HG02763 (cell line): ENCODE measurements at regions not wholly inside any gene's neighbourhood (a gene's known extent, or its start where the extent isn't known, plus 50 kb on each side); places are given as distances from the start of the nearest gene placed in this dataset.

Experiments used
- ATAC-seq: cut with Tn5 transposase; IDR thresholded peaks from one replicate; pipeline ENCODE4 v1.9.1; 2021; ENCODE audit warnings: mild to moderate bottlenecking, moderate library complexity; ENCODE audit not compliant: unreplicated experiment

DNA sequence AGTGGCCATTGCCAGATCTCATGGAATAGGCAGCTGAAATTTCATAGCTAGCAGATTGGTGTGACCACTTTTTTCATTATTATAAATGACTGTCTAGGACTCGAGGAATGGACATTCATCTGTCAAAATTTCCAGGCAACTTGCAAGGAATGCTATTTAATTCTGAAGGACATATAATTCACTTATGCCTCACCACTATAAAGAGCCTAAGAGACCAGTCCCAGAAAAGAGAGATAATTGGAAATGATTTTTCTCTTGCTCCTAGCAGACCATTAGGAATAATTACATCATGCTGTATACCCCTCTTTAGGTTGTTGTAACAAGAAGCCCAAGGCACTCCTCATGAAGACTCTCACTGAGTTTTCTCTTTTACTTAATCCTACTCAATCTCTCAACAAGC lies 557.4 kb upstream of the RAB6C start:
- ATAC-seq: no peak

DNA sequence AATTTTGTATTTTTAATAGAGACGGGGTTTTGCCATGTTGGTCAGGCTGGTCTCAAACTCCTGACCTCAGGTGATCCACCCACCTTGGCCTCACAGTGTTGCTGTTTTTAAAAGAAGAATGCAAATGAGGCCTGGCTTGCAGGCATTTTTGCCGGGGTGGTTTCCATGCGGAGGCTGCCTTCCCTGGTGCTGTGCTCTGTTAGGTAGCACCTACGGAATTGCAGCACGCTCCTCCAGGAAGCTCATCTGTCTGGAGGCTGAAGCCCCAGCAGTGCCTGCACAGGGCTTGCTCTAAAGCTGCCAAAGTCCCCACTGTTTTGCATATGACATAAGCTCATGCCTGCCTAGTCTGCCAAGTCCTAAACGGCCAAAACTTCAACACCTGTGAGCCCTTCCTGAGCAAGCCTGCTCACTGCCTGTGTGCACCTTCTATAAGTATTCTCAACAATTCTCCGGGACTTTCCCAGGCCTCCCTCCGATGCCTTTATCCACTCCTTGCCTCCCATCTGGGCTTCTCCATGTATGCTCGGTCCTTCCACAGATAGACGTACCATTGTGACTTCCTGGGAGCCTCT lies 551.3 kb upstream of the RAB6C start:
- ATAC-seq: no peak

DNA sequence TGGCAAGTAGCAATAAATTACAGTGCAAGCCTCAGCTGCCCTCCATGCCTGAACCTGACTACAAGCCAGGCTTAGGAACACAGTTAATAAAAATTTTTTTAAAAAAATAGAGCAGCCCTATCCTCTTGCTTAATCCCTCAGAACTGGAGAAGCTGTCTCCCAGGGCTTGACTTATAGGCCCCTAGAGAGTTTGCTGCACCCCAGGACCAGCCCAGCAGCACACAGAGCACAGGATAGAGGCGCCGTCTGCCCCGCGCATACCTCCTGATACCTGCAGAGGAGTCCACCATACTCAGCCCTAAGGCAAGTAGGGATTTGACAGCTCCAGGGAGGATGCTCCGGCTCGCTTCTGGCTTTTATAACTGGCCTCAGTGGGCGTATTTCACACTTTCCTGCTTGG lies 548.6 kb upstream of the RAB6C start:
- no peak for ATAC-seq

DNA sequence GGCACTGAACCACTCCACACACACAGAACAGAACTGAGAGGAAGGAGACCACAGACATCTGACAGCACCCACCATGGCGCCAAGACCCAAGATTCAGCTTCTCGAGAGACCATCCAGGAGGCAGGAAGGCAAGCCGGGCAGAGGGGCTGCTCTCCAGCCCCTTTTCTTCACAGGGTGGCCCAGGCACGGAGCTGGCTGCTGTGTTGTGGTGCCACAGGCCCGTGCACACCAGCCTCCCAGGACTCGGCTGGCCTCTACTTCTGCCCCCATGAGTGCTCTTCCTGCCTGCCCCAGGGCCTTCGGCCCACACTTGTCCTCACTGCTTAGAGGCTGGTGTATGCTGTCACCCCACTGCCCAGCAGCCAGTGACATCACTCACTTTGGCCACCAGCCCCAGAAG lies 547.6 kb upstream of the RAB6C start:
- ATAC-seq: no peak

DNA sequence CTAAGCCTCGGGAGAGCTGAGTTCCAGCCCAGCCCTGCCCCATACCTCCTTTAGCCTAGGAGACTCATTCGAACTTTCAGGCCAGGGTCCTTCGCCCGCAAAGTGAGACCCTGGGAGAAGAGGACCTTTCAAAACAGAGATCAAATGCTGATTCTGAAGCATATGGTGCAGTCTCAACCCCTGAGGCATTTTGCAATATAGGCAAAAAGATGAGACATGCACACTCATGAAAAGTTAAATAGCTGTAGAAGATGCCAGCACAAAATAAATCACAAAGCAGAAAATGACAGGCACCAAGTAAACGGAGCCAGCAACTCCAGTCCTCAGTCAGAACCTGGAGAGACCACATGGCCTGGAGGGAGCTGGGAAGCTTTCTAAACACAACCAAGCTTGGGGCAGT lies 542.7 kb upstream of the RAB6C start:
- no peak for ATAC-seq

DNA sequence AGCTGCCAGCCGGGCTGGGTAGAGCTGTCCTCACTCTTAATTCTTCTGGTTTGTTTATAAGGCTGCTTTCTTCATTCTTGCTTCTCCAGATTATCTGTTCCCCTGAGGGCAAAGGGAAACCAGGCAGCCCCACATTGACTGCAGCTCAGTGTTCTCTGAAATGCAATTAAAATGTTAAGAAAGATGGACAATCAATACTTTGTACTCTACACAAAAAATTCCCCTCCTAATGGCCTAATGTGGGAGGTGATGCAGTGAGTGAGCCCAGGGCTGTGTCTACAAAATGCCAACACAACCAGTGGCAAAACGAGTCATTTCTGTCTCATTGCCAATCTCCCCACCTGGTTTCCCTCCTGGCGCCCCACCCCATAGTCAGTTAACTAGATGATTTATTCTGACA lies 541.7 kb upstream of the RAB6C start:
- ATAC-seq: no peak

DNA sequence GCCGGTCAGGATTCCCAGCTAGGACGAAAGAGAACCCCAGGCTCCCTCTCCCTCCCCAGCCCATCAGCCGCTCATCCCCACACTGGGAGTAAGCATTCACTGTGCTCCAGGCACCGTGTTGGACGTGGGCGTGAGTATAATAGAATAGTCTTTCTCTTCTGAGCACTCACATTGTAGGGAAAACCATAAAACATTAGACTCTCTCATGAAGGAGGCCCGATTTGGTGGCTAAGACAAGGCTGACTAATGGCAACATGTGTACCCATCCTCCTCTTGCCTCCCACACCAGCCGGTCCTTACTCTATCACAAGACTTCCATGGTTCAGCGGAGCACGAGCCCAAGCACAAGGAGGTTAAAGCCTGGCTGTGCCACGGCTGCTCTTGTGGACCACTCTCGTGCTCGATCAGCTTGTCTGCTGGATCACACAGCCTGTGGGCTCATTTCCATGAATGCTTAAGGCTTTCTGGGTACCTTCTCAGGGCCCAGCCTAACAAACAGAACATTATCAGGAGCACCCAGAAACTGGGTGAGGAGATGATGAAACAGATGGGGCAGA lies 540.9 kb upstream of the RAB6C start:
- no peak for ATAC-seq

DNA sequence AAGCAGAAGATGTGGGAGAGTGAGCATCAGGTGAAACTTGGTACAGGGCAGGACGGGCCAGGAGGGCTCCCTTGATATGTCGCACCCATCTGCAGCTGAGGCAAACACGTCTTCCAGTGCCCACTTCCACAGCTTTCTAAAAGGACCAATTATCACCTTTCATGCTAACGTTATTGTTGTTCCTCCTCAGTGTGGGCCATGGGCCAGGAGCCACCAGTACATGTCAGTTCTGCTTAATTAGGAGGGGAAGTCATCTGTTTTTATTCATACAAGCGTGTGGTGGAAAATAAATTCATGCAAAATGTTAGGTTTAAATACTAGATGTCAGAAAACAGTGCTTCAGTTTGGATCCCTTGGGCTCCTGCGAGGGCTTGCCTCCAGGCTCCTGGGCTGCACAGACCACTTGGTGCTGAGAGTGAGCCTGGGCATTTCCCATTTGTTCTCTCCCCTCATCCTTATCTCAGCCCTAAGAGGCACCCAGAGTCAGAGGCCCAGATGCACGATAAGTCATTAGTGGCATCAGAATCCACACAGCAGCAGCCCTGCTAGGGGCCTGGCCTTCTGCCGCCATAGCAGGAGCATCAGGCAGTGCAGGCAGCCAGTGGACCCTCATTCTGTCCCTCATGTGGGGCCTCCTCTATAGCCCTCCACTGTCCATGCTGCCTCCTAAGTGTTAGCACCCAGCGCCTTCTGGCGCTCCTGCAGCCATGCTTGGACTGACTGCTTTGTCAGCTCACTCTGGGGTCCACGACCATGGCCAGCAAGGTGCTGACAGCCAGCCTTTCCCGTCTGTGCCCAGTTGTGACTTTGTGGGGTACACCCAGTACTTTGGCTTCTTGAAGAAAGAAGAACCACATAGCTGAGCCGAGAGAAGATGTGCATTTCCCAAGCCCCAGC lies 539.8 kb upstream of the RAB6C start:
- ATAC-seq: no peak

DNA sequence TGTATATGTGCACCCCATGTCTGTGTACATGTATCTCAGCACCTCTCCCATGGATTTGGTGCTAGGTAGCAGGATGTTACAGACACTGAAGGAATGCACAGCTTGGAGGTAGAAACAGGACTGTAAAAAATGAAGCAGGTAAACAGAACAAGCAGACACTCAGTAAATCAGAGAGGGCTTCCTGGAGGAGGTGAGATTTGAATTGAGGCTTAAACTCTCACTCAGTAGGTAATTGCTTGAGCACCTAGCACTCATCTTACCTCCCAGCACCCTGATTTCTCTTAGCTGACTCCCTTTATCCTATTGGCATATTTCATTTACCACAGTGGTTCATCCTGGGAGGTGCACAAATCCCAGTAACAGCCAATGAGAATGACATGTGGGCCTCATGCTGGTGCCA lies 537.9 kb upstream of the RAB6C start:
- ATAC-seq: no peak

DNA sequence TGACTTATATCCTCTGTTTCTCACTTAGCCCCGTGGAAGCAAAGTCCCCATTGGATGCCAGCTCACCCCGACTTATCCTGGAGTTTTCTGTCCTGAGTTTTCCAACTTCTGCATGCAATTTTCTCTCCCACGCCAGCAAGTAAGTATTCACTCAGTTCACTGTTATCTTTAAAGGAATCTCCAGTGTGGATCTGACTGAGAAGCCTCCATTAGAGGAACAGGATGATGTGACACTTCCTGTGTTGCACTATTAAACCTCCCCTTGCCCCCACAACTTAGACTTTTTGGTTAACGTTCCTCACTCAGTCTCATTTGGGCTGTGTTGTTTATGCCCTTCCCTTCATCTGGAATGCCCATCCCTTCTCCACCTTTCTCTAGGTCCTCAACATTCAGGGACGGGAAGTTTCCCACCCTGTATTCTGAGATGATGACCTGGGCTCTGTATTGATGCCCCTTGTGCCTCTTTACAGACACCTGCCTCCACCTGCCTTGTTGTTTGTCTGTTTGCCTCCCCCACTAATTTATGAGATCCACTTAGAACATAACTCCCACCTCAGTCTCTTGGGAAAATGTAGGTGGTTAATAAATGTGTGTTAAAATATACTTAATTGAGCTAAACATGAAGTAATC lies 536.1 kb upstream of the RAB6C start:
- no peak for ATAC-seq

DNA sequence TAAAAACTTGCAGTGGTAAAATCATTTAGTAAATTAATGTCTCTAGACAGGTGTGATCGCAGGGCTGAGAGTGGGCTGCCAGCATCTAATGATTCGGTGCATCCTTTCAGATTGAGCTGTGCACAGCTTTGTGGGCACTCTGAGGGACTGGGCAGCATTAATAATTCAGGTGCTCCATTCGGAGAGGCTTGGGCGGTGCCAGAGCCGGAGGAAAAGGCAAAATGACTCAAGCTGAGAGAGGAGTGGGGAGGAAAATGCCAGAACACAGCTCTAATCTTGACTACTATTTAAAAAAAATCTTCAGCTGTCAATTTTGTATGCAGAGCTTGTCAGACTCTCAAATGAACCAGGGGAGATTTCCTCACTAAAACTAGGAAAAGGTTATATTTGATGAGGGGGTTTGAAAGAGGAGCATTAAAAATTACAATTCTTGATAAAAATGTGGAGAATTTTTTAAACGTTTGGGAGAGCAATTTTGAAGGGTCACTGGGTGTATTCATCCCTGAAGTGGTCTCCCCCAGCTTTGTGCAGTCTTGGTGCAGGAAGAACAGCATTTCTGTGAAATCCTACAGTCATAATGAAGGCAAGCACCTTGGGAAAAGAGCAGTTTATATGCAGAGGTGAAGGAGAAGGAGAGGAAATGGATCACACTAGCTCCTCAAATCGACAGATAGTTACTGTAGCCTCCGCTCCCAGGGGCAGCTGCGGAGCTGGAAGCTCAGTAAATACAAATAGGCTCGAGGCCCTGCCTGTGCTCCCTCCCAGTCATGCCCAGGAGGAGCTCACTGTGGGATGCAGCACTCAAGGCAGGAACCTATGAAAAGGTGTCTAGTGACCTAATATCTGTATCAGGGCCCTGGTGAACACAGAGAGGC lies 535.4 kb upstream of the RAB6C start:
- no peak for ATAC-seq

DNA sequence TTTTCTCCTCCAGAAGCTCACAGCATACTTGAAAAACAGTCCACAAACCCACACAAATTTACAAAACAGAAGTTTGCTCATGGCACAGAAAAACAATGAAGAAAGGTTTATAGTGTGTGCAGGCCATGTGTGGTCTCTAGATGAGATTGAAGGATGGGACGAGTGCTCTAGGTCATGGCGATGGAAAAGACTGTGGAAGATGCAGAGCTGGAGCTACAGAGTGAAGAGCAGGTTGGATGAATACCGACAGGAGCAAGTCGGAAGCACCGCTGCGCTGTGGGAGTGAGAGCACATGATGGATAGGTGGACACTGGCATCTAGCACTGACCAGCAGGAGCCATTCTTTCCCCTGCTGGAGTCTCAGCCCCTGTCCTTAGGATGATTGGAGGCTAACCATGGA lies 534.7 kb upstream of the RAB6C start:
- no peak for ATAC-seq

DNA sequence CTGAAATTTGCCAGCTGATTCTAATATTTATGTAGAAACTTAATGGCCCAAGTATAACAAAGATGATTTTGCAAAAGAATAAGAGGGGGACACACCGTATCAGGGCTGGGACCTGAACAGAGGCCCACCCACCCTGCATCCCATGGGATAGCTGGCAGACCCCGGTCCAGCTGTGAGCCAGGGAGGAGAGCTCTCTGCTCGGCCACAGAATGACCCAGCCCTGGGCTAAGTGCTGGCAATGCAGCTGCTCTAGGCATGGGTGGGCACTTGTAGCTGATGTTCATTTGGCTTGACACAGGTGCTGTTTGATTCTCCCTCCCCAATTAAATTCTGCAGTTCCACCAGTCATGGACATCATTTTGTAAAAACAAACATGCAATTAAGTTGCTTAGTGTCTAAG lies 522.8 kb upstream of the RAB6C start:
- no peak for ATAC-seq

DNA sequence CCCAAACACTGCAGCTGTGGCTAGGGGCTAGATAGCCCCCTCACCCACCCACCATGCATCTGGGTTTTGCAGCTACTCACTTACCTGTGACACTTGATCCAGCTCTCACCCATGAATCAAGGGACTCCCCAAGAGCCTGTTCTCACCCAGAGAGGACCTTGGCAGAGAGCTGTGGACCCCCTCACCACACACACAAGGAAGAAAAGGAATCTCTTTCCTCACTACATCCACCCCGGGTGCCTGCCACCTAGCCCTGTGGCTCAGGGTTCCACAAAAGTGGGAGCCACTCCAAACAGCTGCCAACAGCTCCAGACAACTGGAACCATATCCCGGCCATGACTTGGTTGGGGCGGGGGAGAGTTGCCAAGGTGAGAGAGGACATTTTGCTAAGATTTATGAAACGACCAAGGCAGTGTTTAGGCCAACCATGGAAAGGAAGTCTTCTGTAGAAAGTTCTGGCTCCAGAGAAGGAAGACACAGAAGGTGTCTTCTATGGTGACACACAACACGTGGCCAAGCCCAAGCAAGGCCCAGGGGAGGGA lies 522.1 kb upstream of the RAB6C start:
- ATAC-seq: no peak

DNA sequence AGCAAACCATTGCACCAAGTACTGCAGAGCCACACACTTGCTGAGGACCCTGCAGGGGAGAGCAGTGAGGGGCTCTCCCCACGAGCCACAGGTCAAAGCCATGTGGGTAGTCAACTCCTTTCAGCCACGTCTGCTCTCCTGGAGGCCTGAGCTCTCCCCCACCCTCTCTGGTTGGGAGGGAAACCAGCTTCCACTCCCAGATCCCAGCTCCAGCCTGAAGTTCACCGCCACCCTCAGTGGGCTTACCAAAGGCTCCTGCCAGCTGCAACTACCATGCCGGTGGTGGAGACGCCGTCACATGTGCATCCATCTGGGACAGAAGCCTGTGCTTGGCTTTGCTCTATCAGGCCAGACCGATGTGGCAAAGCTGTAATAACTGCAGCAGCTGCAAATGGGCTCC lies 521.5 kb upstream of the RAB6C start:
- ATAC-seq: no peak

DNA sequence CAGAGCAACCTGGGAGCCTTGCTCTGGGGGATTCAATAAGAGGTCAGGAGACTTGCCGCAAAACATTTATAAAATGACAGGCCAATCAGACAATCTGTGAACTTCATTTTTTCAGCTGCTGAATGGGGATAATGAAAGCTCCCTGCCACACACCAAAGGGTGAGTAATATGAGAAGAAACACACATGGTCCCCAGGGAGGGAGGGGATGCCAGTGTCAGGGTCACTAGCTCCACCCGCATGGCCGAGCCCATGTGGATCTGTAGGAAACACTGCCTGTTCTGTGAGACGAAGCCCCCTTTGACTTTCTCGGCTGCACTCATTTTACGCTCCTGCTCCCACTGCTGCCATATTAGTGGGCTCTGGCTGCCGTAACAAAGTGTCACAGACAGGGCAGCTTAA lies 521.0 kb upstream of the RAB6C start:
- ATAC-seq: no peak

DNA sequence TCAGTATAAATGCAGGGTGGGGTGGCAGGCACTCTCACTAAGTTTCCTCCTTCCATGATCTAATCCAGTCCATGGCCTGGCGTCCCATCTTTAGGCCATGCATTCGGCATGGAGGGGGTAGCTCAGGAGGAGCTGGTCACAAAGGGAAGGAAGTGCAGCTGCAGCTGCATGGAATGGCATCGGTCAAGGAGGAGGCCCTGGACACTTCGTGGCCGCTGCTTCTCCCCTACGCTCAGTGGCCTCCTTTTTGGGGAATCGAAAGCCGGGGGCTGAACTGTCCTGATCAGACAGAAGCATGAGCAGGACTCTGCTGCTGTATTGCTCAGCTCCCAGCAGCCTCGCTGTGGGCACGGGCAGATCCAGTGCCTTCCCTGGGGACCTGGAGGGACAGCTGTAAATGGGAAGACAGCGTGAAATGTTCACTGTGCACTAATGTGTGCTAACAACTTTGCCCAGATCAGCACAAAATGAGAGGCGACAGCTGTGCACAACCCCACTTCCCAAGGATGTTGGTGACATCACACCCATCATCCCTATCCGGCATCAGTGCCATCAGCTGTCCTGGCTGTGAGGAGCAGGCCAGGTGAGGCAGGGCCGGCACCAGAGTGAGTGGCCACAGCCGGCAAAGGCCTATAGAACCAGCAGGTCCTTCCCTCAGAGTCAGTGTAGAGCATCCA lies 520.1 kb upstream of the RAB6C start:
- ATAC-seq: no peak

DNA sequence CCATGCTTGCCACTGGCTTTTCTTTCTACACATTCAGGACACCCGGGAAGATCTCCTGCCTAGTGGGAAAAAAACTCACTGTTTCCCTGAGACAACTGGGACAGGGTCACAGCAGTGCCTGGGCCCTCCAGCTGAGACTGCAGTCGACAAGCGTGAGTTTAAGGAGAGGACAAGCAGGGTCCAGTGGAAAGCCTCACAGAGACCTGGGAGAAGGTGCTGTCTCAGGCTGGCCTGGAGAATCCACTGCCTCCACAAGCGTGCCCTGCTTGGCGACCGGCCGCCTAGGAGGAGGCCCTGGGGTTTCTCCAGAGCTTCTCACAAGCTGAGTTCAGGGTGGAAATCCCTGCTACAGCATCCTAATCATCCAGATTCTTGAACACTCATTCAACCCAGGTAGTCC lies 519.6 kb upstream of the RAB6C start:
- no peak for ATAC-seq

DNA sequence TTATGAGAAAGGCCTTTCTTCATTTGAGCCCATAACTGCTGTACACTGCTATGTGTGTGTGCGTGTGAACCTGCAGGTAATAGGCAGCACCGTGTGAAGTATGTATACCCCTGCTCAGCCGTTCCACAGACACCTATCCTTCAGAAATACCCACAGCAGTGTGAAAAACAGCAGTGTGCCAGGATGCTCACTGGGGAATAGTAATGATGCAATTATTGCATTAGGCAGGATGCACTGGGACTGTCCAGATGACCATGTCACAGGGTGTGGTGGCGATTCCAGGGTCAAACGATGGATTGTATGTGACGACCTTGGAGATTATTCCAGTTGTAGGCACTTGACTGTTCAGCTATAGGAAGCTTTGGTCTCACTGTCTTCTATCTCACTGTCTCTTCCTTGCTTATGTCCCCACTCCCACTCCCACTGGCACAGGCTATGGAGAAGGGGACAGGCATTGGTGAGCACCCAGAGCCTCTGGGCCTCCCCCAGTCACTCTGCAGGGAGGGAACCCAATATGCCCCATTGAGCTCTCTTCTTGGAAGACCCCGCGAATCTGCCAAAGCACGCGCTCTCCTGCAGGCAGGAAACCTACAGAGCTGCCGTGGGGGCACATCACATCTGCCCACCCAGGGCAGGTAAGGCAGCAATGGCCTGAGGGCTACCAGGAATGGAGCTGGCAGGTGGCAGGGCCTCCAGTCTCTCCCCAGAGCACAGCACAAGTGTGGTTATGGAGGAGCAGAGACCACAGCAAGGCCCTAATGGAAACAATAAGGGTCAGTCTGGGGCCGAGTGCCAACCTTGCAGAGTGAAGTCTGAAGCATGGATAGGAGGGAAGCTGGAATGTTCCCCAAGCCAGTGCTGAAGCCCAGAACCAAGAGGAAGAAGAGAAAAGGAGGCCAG lies 518.9 kb upstream of the RAB6C start:
- no peak for ATAC-seq
